AG09309 (cell line): ENCODE measurements at regions not wholly inside any gene's neighbourhood (a gene's known extent, or its start where the extent isn't known, plus 50 kb on each side); places are given as distances from the start of the nearest gene placed in this dataset.
A peak's percentile ranks its signal among the peaks of the same experiment; 100 is the strongest.

Source experiments
- DNase-seq: peaks from one replicate; pipeline ENCODE4 v3.0.0-alpha.2; 2010; ENCODE audit warnings: low read depth
- H3K4me3 ChIP-seq: 2 replicates; pipeline ENCODE4 v1.5.1; 2011; ENCODE audit warnings: mild to moderate bottlenecking, low read depth, low read length, moderate library complexity; ENCODE audit not compliant: control insufficient read depth
- TF ChIP-seq, protein P1 (sequence below): IDR thresholded peaks from 2 replicates; pipeline ENCODE4 v1.5.1; 2011; ENCODE audit warnings: mild to moderate bottlenecking, low read depth, low read length, inconsistent platforms; ENCODE audit not compliant: insufficient read depth, control insufficient read depth; ENCODE audit errors: missing control alignments

GRCh38 chr7:19944363-19945120 lies 171.1 kb upstream of the TMEM196 start:
- H3K4me3 ChIP-seq = no peak overlapping the region
- no peak for DNase-seq
- TF ChIP-seq, protein P1, sequence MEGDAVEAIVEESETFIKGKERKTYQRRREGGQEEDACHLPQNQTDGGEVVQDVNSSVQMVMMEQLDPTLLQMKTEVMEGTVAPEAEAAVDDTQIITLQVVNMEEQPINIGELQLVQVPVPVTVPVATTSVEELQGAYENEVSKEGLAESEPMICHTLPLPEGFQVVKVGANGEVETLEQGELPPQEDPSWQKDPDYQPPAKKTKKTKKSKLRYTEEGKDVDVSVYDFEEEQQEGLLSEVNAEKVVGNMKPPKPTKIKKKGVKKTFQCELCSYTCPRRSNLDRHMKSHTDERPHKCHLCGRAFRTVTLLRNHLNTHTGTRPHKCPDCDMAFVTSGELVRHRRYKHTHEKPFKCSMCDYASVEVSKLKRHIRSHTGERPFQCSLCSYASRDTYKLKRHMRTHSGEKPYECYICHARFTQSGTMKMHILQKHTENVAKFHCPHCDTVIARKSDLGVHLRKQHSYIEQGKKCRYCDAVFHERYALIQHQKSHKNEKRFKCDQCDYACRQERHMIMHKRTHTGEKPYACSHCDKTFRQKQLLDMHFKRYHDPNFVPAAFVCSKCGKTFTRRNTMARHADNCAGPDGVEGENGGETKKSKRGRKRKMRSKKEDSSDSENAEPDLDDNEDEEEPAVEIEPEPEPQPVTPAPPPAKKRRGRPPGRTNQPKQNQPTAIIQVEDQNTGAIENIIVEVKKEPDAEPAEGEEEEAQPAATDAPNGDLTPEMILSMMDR = no peak

DNA sequence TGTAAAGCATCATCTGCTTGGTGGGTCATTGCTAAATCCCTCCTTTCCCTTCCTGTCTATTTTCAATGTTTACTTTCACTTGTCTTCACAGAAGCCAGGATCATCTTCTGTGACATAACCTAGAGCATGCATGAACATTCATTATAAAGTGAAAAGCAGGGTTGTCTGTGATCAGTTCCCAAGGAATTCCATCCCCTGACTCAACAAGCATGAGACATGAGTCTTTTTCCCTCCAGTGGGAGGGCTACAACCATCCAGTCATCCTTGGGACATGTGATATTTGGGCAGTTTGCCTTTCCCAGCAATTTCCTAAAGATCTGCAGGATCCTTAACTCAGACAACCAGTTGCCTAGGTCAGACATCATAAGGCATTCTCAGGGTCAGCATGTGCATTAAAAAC lies 166.3 kb upstream of the TMEM196 start:
- H3K4me3 ChIP-seq = no peak overlapping the region
- TF ChIP-seq, protein P1 = no peak
- DNase-seq = peak; percentile 49

- no peak overlapping the region for H3K4me3 ChIP-seq
- no peak for DNase-seq
- TF ChIP-seq, protein P1 = no peak
Observed at GRCh38 chr7:19932549-19933249, 159.3 kb upstream of the TMEM196 start.

DNA sequence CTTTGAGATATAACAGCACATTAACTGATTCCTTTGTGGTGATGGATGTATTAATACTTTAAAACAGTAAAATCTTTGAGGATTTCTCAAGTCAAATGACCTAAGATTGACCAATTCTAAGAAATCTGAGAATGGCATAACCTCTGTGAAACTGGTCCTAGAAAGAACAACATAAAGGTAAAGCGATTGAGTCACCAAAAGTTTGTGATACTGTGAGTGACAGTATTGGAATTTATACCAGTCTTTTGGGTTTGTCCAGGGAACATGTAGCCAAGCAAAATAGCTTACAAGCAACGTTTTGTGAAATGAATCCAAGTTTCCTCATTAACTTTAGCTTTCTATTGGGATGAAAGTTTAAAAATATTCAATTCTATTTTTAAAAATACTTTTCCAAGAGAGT lies 157.4 kb upstream of the TMEM196 start:
- DNase-seq = no peak
- TF ChIP-seq, protein P1 = no peak
- no peak overlapping the region for H3K4me3 ChIP-seq

GRCh38 chr7:19930051-19930450 lies 156.6 kb upstream of the TMEM196 start:
- TF ChIP-seq, protein P1 = no peak
- no peak overlapping the region for H3K4me3 ChIP-seq
- no peak for DNase-seq

GRCh38 chr7:19928247-19928646 lies 154.8 kb upstream of the TMEM196 start:
- H3K4me3 ChIP-seq = no peak overlapping the region
- DNase-seq = no peak
- TF ChIP-seq, protein P1 = no peak
